Cardiac muscle cell (in vitro differentiated cells and primary cell): ENCODE measurements at regions not wholly inside any gene's neighbourhood (a gene's known extent, or its start where the extent isn't known, plus 50 kb on each side); places are given as distances from the start of the nearest gene placed in this dataset.

Source experiments
- DNase-seq, 2 donors: peaks; one replicate each; pipeline versions ENCODE4 v3.0.0 to v3.0.0-alpha.2; 2010 to 2017; ENCODE audit warnings: low read depth in 1 of 2, low spot score in 1 of 2
- H3K27ac ChIP-seq: fragments of 200-600 bp; sonication (generic); 2 replicates; pipeline ENCODE4 v1.5.1; 2016
- H3K27me3 ChIP-seq: fragments of 200-600 bp; sonication (generic); 2 replicates; pipeline ENCODE4 v1.6.0; 2016; ENCODE audit warnings: control low read depth
- H3K36me3 ChIP-seq: fragments of 200-600 bp; sonication (generic); 2 replicates; pipeline ENCODE4 v1.5.1; 2016; ENCODE audit warnings: control low read depth
- H3K4me1 ChIP-seq: fragments of 200-600 bp; sonication (generic); 2 replicates; pipeline ENCODE4 v1.8.1; 2017; ENCODE audit warnings: low read depth, mild to moderate bottlenecking, mixed run types
- H3K4me3 ChIP-seq: fragments of 200-600 bp; sonication (generic); 2 replicates; pipeline ENCODE4 v1.5.1; 2016; ENCODE audit warnings: mild to moderate bottlenecking
- H3K9me3 ChIP-seq: fragments of 200-600 bp; sonication (generic); 2 replicates; pipeline ENCODE4 v1.5.1; 2017; ENCODE audit warnings: low read depth, mild to moderate bottlenecking, control low read depth
- TF ChIP-seq, protein P1 (sequence below): IDR thresholded peaks from 2 replicates; pipeline ENCODE4 v1.5.1; 2012; ENCODE audit warnings: low read depth, mild to moderate bottlenecking, low read length

DNA sequence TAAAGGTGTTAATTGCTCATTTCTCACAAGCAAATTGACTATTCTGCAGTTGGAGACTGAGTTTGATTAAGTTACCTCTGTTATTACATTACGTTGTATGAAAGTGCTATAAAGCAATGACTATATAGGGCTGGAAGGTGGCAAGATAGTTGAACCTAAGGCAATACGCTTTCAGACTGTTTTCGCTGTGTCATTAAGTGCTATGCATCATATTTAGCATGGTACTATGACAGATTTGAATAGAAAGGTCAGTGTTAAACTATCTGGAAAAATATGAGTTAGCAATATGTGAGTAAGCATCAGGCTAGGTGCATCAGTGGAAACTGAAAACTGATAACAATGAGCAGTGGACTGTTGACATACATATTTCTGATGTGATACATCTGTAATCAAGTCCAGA is 206.0 kb upstream of the ARHGAP24 start:
- H3K27me3 ChIP-seq, result no peaks in the 10 kb centered on the region
- no peaks in the 10 kb centered on the region for H3K9me3 ChIP-seq
- no peak overlapping the region for H3K27ac ChIP-seq
- TF ChIP-seq, protein P1, sequence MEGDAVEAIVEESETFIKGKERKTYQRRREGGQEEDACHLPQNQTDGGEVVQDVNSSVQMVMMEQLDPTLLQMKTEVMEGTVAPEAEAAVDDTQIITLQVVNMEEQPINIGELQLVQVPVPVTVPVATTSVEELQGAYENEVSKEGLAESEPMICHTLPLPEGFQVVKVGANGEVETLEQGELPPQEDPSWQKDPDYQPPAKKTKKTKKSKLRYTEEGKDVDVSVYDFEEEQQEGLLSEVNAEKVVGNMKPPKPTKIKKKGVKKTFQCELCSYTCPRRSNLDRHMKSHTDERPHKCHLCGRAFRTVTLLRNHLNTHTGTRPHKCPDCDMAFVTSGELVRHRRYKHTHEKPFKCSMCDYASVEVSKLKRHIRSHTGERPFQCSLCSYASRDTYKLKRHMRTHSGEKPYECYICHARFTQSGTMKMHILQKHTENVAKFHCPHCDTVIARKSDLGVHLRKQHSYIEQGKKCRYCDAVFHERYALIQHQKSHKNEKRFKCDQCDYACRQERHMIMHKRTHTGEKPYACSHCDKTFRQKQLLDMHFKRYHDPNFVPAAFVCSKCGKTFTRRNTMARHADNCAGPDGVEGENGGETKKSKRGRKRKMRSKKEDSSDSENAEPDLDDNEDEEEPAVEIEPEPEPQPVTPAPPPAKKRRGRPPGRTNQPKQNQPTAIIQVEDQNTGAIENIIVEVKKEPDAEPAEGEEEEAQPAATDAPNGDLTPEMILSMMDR, result no peak
- H3K36me3 ChIP-seq, result no peaks in the 10 kb centered on the region
- no peak for DNase-seq
- no peak overlapping the region for H3K4me3 ChIP-seq
- no peaks in the 10 kb centered on the region for H3K4me1 ChIP-seq

DNA sequence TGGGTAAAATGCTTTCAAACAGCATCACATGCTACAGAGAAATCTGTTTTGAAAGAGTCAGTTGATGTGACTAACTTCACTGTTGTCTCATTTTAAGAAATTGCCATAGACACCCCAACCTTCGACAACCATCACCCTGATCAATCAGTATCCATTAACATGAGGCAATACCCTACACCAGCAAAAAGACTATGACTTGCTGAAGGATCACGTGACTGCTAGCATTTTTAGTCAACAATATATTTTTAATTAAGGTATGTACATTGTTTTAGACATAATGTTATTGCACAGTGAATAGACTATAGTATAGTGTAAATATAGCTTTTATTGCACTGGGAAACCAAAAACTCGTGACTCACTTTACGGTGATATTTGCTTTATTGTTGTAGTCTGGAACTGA is 200.0 kb upstream of the ARHGAP24 start:
- TF ChIP-seq, protein P1, result no peak
- H3K36me3 ChIP-seq, result no peaks in the 10 kb centered on the region
- no peak for DNase-seq
- H3K27ac ChIP-seq, result no peak overlapping the region
- H3K9me3 ChIP-seq, result no peaks in the 10 kb centered on the region
- no peaks in the 10 kb centered on the region for H3K27me3 ChIP-seq
- no peak overlapping the region for H3K4me3 ChIP-seq
- no peaks in the 10 kb centered on the region for H3K4me1 ChIP-seq

DNA sequence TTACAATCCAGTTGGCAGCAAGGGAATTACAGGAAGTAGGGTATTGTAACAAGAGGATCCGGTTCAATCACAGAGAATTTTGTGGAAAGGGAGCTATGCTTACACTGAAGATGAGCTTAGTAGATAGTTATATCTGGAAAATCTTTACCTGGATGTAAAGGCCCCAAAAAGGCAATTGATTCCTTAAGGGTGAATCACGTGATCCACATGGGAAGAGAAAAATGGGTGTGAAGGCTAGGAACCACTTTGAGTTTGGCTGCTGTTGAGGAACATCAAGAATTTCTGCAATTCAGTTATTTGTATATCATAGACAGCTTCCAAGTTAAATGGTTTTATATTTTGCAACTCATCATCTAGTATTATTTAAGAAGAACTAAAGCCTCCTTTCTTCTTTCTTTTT is 194.0 kb upstream of the ARHGAP24 start:
- Histone ChIP-seq H3K27me3 (no peaks in the 10 kb centered on the region), H3K4me1 (no peaks in the 10 kb centered on the region), H3K9me3 (no peaks in the 10 kb centered on the region), H3K27ac (no peak overlapping the region), H3K36me3 (no peaks in the 10 kb centered on the region), H3K4me3 (no peak overlapping the region)
- TF ChIP-seq, protein P1, result no peak
- DNase-seq, result no peak

DNA sequence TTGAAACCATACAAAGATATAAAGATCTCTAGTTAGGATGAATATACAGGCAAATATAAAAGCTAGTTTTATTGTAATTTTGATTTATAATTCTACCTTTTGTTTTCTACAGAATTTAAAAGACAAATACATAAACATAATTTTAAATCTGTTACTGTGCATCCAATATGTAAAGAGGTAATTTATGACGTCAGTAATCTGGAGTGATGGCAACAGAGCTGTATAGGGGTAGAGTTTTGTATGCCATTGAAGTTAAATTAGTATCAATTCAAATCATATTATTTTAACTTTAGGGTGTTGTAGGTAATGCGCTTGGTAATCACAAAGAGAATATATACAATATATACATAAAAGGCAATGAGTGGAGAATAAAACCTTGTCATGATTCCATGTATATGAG is 183.7 kb upstream of the ARHGAP24 start:
- no peak overlapping the region for H3K27ac ChIP-seq
- TF ChIP-seq, protein P1, result no peak
- no peaks in the 10 kb centered on the region for H3K27me3 ChIP-seq
- H3K4me3 ChIP-seq, result no peak overlapping the region
- no peaks in the 10 kb centered on the region for H3K36me3 ChIP-seq
- no peaks in the 10 kb centered on the region for H3K9me3 ChIP-seq
- H3K4me1 ChIP-seq, result no peaks in the 10 kb centered on the region
- no peak for DNase-seq

DNA sequence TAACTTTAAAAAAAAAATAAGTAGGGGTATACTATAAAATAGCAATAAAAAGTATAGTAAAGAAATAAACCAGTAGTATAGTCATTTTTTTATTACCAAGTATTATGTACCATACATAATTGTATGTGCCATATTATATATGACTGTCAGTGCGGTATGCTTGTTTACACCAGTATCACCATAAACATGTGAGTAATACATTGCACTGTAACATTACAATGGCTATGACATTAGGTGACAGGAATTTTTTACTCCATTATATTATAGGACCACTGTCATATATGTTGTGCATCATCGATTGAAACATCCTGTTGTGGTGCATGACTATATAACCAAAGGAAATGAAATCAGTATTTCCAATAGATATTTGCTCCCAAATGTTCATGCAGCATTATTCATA is 176.9 kb upstream of the ARHGAP24 start:
- Histone ChIP-seq H3K27ac (no peak overlapping the region), H3K9me3 (no peaks in the 10 kb centered on the region), H3K27me3 (no peaks in the 10 kb centered on the region), H3K4me3 (no peak overlapping the region), H3K4me1 (no peaks in the 10 kb centered on the region), H3K36me3 (no peaks in the 10 kb centered on the region)
- TF ChIP-seq, protein P1, result no peak
- no peak for DNase-seq

DNA sequence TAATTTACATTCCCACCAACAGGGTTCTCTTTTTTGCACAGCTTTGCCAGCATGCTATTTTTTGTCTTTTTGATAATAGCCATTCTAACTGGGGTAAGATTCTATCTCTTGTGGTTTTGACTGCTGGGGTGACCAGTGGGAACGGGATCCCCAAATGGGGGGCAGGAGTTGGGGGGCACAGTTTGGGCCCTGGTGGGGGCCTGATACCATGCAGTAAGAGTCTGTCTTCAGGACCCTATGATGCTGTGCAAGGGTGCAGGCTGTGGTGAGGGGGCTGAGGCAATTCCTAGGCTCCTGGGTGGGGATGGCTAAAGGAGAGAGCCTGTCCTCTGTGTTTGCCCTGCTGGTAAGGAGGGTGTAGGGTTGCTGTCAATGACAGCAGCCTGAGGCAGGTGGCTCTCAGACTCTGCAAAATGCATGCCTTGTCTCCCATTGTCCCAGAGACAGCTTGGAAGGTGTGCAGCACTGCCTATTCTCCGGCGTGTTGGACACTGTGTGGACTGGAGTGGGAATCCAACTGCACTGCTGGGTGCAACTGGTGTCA is 172.7 kb upstream of the ARHGAP24 start:
- H3K4me3 ChIP-seq, result no peak overlapping the region
- no peaks in the 10 kb centered on the region for H3K27me3 ChIP-seq
- no peaks in the 10 kb centered on the region for H3K9me3 ChIP-seq
- no peak for DNase-seq
- TF ChIP-seq, protein P1, result no peak
- H3K27ac ChIP-seq, result no peak overlapping the region
- H3K4me1 ChIP-seq, result no peaks in the 10 kb centered on the region
- no peaks in the 10 kb centered on the region for H3K36me3 ChIP-seq
